ENCODE measurements at regions not wholly inside any gene's neighbourhood (a gene's known extent, or its start where the extent isn't known, plus 50 kb on each side); places are given as distances from the start of the nearest gene placed in this dataset.

DNA sequence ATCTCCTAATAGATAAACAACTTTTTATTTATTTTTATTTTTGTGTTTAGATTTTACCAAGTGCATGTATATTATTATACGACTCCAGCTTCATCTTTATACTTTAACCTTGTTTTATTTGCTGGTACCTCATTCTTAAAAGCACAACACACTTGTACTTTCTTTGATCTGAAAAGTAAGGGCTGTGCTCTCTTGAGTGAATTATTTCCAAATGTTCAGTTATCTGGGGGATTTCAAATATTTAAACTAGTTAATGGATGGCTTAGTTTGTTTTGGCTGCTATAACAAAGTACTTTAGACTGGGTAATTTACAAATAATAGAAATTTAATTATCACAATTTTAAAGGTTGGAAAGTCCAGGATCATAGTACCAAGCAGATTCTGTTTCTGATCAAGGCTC is 1148.2 kb upstream of the PCDH9 start:
- TF ChIP-seq FOSL2 (IDR thresholded peaks at IDR 0.05; ENCODE audit: borderline replicate concordance, low read depth) (no peak), GABPA (IDR thresholded peaks at IDR 0.05; ENCODE audit: low read depth) (no peak), RAD21 (IDR thresholded peaks at IDR 0.05; ENCODE audit: low read length) (no peak), EP300 (IDR thresholded peaks at IDR 0.05; ENCODE audit: borderline replicate concordance in 1 of 2, low read depth in 1 of 2, low read length in 1 of 2) (no peak), TCF12 (IDR thresholded peaks at IDR 0.05) (no peak), EZH2phosphoT487 (IDR thresholded peaks at IDR 0.05; ENCODE audit: borderline replicate concordance, low read depth) (no peak), ELF1 (IDR thresholded peaks at IDR 0.05) (no peak), TEAD4 (IDR thresholded peaks at IDR 0.05; ENCODE audit: borderline replicate concordance, insufficient read depth) (no peak), YY1 (IDR thresholded peaks at IDR 0.05; ENCODE audit: low read depth) (no peak), GATA2 (CRISPR knock-in tag; IDR thresholded peaks at IDR 0.05) (no peak), MEF2A (IDR thresholded peaks at IDR 0.05; ENCODE audit: borderline replicate concordance, low read depth) (no peak), NFIC (IDR thresholded peaks at IDR 0.05; ENCODE audit: borderline replicate concordance) (no peak), TAF1 (IDR thresholded peaks at IDR 0.05; ENCODE audit: borderline replicate concordance, low read depth, low read length) (no peak), RXRA (IDR thresholded peaks at IDR 0.05; ENCODE audit: borderline replicate concordance, low read depth) (no peak)
- TF ChIP-seq, protein P1, sequence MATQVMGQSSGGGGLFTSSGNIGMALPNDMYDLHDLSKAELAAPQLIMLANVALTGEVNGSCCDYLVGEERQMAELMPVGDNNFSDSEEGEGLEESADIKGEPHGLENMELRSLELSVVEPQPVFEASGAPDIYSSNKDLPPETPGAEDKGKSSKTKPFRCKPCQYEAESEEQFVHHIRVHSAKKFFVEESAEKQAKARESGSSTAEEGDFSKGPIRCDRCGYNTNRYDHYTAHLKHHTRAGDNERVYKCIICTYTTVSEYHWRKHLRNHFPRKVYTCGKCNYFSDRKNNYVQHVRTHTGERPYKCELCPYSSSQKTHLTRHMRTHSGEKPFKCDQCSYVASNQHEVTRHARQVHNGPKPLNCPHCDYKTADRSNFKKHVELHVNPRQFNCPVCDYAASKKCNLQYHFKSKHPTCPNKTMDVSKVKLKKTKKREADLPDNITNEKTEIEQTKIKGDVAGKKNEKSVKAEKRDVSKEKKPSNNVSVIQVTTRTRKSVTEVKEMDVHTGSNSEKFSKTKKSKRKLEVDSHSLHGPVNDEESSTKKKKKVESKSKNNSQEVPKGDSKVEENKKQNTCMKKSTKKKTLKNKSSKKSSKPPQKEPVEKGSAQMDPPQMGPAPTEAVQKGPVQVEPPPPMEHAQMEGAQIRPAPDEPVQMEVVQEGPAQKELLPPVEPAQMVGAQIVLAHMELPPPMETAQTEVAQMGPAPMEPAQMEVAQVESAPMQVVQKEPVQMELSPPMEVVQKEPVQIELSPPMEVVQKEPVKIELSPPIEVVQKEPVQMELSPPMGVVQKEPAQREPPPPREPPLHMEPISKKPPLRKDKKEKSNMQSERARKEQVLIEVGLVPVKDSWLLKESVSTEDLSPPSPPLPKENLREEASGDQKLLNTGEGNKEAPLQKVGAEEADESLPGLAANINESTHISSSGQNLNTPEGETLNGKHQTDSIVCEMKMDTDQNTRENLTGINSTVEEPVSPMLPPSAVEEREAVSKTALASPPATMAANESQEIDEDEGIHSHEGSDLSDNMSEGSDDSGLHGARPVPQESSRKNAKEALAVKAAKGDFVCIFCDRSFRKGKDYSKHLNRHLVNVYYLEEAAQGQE (IDR thresholded peaks at IDR 0.05; ENCODE audit: low read depth, low read length): no peak
- TF ChIP-seq, protein P2, sequence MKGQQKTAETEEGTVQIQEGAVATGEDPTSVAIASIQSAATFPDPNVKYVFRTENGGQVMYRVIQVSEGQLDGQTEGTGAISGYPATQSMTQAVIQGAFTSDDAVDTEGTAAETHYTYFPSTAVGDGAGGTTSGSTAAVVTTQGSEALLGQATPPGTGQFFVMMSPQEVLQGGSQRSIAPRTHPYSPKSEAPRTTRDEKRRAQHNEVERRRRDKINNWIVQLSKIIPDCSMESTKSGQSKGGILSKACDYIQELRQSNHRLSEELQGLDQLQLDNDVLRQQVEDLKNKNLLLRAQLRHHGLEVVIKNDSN (IDR thresholded peaks at IDR 0.05; ENCODE audit: borderline replicate concordance, low read depth): no peak
- no peak overlapping the region for H3K4me3 ChIP-seq (ENCODE audit: low read depth in 2 of 2, low read length in 1 of 2)
- no peaks in the 10 kb centered on the region for H3K4me1 ChIP-seq (ENCODE audit: control insufficient read depth in 1 of 2, insufficient read depth in 2 of 2, low read depth in 1 of 2, low read length in 1 of 2)
- H3K79me2 ChIP-seq (ENCODE audit: insufficient read depth): no peaks in the 10 kb centered on the region
- 40% methylated on average over 1 of the region's 1 CpG for WGBS (ENCODE audit: low lambda C conversion rate)
- ChIA-PET CTCF (no interaction called here), POLR2A (no interaction called here)
- no peak overlapping the region for H3K9ac ChIP-seq
- no peaks in the 10 kb centered on the region for H3K36me3 ChIP-seq (replicated peaks in 1 of 2; ENCODE audit: control insufficient read depth in 1 of 2, insufficient read depth in 2 of 2, low read length in 1 of 2)
- no peak overlapping the region for H3K4me2 ChIP-seq
- no peaks in the 10 kb centered on the region for H3K9me3 ChIP-seq
- H2AFZ ChIP-seq (ENCODE audit: low read depth): no peak overlapping the region
- no peak overlapping the region for H3K27ac ChIP-seq (ENCODE audit: low read depth in 2 of 2, low read length in 1 of 2)
- DNase-seq: no peak
- H3K9me2 ChIP-seq: no peaks in the 10 kb centered on the region
- no peaks in the 10 kb centered on the region for H3F3A ChIP-seq (replicated peaks; ENCODE audit: insufficient read depth)
- H4K20me1 ChIP-seq (ENCODE audit: insufficient read depth): no peaks in the 10 kb centered on the region
- H3K27me3 ChIP-seq (ENCODE audit: insufficient read depth): no peaks in the 10 kb centered on the region

DNA sequence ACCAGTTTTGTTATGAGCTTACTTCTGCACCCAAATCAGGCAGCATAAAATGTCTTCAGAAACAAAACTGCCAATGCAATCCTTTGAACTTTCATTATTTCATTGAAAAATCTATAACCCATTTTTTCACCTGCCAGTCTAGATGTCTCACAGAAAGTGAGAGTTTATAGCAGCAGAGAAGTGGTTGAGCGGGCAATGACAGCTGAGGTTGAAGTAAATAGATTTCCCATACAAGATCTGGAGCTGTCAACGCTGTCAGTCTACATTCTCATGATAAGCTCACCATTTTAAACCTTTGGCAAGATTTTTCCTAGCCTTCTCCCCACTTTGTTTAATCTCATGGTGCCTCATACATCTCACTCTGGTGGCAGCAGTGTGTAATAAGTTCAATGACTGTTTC is 1144.9 kb upstream of the PCDH9 start:
- Histone ChIP-seq H3K27ac (ENCODE audit: low read depth in 2 of 2, low read length in 1 of 2) (no peak overlapping the region), H3K9ac (no peak overlapping the region), H4K20me1 (ENCODE audit: insufficient read depth) (no peaks in the 10 kb centered on the region), H2AFZ (ENCODE audit: low read depth) (no peak overlapping the region), H3K79me2 (ENCODE audit: insufficient read depth) (no peaks in the 10 kb centered on the region), H3K4me3 (ENCODE audit: low read depth in 2 of 2, low read length in 1 of 2) (no peak overlapping the region), H3K36me3 (replicated peaks in 1 of 2; ENCODE audit: control insufficient read depth in 1 of 2, insufficient read depth in 2 of 2, low read length in 1 of 2) (no peaks in the 10 kb centered on the region), H3K9me3 (no peaks in the 10 kb centered on the region), H3F3A (replicated peaks; ENCODE audit: insufficient read depth) (no peaks in the 10 kb centered on the region), H3K4me2 (no peak overlapping the region), H3K27me3 (ENCODE audit: insufficient read depth) (no peaks in the 10 kb centered on the region), H3K4me1 (ENCODE audit: control insufficient read depth in 1 of 2, insufficient read depth in 2 of 2, low read depth in 1 of 2, low read length in 1 of 2) (no peaks in the 10 kb centered on the region), H3K9me2 (no peaks in the 10 kb centered on the region)
- 27% methylated on average over 2 of the region's 2 CpGs for WGBS (ENCODE audit: low lambda C conversion rate)
- ChIA-PET POLR2A (no interaction called here), CTCF (interaction anchor here (1.0 kb wide), 1 partner anchor 44 kb away, joined by 3 read pairs; no protein-coding TSS in a partner anchor)
- no peak for DNase-seq
- TF ChIP-seq TCF12 (IDR thresholded peaks at IDR 0.05): no peak
- TF ChIP-seq GABPA (IDR thresholded peaks at IDR 0.05; ENCODE audit: low read depth): no peak
- TF ChIP-seq JUND (IDR thresholded peaks at IDR 0.05): no peak
- no peak for TF ChIP-seq RCOR1 (IDR thresholded peaks at IDR 0.05; ENCODE audit: low read length)
- TF ChIP-seq, protein P3, sequence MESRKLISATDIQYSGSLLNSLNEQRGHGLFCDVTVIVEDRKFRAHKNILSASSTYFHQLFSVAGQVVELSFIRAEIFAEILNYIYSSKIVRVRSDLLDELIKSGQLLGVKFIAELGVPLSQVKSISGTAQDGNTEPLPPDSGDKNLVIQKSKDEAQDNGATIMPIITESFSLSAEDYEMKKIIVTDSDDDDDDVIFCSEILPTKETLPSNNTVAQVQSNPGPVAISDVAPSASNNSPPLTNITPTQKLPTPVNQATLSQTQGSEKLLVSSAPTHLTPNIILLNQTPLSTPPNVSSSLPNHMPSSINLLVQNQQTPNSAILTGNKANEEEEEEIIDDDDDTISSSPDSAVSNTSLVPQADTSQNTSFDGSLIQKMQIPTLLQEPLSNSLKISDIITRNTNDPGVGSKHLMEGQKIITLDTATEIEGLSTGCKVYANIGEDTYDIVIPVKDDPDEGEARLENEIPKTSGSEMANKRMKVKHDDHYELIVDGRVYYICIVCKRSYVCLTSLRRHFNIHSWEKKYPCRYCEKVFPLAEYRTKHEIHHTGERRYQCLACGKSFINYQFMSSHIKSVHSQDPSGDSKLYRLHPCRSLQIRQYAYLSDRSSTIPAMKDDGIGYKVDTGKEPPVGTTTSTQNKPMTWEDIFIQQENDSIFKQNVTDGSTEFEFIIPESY (IDR thresholded peaks at IDR 0.05; ENCODE audit: borderline replicate concordance, low read depth): no peak
- TF ChIP-seq, protein P4, sequence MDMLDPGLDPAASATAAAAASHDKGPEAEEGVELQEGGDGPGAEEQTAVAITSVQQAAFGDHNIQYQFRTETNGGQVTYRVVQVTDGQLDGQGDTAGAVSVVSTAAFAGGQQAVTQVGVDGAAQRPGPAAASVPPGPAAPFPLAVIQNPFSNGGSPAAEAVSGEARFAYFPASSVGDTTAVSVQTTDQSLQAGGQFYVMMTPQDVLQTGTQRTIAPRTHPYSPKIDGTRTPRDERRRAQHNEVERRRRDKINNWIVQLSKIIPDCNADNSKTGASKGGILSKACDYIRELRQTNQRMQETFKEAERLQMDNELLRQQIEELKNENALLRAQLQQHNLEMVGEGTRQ (IDR thresholded peaks at IDR 0.05; ENCODE audit: borderline replicate concordance, low read depth, low read length): no peak
- TF ChIP-seq, protein P5, sequence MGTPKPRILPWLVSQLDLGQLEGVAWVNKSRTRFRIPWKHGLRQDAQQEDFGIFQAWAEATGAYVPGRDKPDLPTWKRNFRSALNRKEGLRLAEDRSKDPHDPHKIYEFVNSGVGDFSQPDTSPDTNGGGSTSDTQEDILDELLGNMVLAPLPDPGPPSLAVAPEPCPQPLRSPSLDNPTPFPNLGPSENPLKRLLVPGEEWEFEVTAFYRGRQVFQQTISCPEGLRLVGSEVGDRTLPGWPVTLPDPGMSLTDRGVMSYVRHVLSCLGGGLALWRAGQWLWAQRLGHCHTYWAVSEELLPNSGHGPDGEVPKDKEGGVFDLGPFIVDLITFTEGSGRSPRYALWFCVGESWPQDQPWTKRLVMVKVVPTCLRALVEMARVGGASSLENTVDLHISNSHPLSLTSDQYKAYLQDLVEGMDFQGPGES (IDR thresholded peaks at IDR 0.05; ENCODE audit: low read depth, low read length): no peak
- TF ChIP-seq RXRA (IDR thresholded peaks at IDR 0.05; ENCODE audit: borderline replicate concordance, low read depth): no peak
- TF ChIP-seq SIN3A (IDR thresholded peaks at IDR 0.05; ENCODE audit: borderline replicate concordance, low read depth, low read length): no peak

Measured in SK-N-SH (cell line).